ENCODE measurements at regions not wholly inside any gene's neighbourhood (a gene's known extent, or its start where the extent isn't known, plus 50 kb on each side); places are given as distances from the start of the nearest gene placed in this dataset.
"Not testable (repeated sequence)": the region's sequence is repeated elsewhere in the genome, so short reads cannot be mapped to it uniquely, and the experiment has no call there.

DNA sequence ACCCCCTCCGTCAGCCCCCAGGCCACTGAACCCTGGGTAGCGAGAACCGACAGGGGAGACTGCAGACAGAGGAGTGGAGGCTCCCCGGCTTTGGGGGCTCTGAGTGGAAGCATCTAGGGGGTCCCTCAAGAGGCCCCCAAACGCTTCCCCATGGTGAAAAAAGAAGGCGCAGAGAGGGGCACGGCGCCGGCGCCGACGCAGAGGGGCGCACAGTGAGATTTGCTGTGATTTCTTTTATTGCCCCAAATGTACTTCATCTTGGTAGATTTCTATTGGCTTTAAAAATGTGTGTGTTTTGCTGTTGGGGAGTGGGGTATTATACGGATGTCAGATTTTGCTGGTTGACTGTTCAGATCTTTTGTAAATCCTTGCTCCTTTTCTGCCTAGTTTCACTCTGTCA lies 392.9 kb downstream of the GOLGA6L6 start:
- DNase-seq, result not testable (repeated sequence)

DNA sequence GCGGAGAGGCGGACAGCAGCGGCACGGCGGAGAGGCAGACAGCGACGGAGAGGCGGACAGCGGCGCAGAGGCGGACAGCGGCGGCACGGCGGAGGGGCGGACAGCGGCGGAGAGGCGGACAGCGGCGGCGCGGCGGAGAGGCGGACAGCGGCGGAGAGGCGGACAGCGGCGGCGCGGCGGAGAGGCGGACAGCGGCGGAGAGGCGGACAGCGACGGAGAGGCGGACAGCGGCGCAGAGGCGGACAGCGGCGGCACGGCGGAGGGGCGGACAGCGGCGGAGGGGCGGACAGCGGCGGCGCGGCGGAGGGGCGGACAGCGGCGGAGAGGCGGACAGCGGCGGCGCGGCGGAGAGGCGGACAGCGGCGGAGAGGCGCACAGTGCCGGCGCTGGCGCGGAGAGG lies 393.6 kb downstream of the GOLGA6L6 start:
- DNase-seq, result not testable (repeated sequence)

DNA sequence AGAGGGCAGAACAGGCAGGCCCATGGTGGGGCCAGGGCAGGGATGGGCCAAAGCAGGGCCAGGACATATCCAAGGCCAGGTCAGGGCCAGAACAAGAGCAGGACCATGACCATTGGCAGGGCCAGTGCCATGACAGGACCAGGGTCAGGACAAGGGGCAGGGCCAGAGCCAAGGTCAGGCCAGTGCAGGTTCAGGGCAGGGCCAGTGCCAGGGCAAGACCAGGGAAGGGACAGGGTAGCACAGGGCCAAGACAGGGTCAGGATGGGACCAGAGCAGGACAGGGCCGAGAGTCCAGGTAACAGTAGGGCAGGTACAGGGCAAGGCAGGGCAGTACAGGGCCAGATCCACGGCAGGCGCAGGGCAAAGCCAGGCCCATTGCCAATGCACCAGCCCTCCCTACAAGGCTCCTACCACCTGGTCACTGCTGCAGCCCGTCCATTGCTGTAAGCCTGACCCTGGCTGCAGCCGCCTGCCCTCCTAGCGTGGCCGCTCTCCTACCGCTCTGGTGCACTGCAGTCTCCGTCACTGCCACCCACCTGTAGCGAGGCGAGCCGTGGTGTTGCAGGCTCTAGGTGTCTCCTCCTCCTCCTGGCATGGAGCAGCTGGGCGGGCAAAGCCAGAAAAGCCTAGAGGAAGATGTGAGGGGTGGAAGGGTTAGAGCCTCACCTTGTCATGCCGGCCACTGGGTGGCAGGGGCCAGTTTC lies 397.1 kb downstream of the GOLGA6L6 start:
- not testable (repeated sequence) for DNase-seq

- not testable (repeated sequence) for DNase-seq
Observed at GRCh38 chr15:20142906-20143305, 398.7 kb downstream of the GOLGA6L6 start.

DNA sequence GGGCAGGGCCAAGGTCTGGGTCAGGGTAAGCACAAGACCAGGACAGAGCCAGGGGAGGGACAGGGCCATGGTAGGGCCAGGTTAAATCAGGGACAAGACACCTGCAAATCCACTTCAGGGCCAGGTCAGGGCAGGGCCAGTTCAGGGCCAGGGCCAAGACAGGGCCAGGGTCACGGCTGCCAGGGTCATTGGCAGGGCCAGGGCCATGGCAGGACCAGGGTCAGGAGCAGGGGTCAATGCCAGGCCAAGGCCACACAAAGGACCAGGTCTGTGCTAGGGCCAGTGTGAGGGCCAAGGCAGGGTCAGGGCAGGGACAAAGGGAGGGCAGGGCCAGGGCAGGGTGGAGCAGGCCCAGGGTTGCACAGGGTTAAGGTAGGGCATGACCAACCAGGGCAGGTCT lies 399.2 kb downstream of the GOLGA6L6 start:
- DNase-seq, result not testable (repeated sequence)

DNA sequence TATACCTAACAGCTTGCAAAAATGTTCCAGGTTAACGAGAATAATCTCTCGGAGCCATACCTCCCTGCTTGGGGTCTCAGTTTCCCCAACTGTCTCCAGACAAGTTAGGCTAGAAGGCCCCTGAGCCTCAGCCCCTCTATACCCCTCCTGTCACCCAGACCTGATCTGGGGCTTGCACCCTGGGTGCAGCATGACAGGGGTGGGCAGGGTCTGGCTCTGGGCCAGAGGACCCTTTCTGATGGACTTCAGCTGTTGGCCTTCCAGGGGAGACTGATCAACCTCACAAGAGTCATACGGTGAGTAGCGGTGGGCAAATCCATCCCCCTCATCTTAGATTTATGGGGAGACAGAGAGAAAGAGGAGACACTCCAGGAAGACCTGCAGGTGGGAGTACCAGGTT lies 416.9 kb downstream of the GOLGA6L6 start:
- DNase-seq, result not testable (repeated sequence)

DNA sequence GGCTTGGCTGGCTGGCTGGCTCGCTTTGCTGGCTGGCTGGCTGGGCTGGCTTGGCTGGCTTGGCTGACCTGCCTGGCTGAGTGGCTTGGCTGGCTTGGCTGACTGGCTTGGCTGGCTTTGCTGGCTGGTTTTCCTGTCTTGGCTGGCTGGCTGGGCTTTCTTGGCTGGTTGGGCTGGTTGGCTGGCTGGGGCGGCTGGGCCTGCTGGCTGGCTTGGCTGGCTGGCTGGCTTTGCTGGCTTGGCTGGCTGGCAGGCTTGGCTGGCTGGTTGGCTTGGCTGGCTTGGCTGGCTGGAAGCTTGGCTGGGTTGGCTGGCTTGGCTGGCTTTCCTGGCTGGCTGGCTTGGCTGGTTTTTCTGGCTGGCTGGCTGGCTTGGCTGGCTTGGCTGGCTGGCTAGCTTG lies 435.6 kb downstream of the GOLGA6L6 start:
- no peak for DNase-seq

DNA sequence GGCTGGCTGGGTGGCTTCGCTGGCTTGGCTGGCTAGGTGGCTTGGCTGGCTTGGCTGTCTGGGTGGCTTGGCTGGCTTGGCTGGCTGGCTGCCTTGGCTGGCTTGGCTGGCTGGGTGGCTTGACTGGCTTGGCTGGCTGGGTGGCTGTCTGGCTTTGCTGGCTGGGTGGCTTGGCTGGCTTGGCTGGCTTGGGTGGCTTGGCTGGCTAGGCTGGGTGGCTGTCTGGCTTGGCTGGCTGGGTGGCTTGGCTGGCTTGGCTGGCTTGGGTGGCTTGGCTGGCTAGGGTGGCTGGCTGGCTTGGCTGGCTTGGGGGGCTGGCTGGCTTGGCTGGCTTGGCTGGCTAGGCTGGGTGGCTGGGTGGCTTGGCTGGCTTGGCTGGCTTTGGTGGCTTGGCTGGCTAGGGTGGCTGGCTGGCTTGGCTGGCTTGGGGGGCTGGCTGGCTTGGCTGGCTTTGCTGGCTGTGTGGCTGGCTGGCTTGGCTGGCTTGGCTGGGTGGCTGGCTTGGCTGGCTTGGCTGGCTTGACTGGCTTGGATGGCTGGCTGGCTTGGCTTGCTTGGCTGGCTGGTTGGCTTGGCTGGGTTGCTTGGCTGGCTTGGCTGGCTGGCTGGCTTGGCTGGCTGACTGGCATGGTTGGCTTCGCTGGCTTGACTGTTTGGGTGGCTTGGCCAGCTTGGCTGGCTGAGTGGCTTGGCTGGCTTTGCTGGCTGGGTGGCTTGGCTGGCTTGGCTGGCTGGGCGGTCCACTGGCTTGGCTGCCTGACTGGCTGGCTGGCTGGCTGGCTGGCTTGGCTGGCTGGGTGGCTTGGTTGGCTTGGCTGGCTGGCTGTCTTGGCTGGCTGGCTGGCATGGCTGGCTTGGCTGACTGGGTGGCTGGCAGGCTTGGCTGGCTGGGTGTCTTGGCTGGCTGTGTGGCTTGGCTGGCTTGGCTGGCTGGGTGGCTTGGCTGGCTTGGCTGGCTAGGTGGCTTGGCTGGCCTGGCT lies 436.3 kb downstream of the GOLGA6L6 start:
- DNase-seq, result not testable (repeated sequence)

GRCh38 chr15:20104551-20104950 lies 437.0 kb downstream of the GOLGA6L6 start:
- not testable (repeated sequence) for DNase-seq

GRCh38 chr15:20102862-20103261 lies 438.7 kb downstream of the GOLGA6L6 start:
- DNase-seq, result not testable (repeated sequence)

DNA sequence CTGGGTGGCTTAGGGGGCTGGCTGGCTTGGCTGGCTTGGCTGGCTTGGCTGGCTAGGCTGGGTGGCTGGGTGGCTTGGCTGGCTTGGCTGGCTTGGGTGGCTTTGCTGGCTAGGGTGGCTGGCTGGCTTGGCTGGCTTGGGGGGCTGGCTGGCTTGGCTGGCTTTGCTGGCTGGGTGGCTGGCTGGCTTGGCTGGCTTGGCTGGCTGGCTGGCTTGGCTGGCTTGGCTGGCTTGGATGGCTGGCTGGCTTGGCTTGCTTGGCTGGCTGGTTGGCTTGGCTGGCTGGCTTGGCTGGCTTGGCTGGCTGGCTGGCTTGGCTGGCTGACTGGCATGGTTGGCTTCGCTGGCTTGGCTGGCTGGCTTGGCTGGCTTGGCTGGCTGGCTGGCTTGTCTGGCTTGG lies 439.4 kb downstream of the GOLGA6L6 start:
- DNase-seq, result not testable (repeated sequence)

DNA sequence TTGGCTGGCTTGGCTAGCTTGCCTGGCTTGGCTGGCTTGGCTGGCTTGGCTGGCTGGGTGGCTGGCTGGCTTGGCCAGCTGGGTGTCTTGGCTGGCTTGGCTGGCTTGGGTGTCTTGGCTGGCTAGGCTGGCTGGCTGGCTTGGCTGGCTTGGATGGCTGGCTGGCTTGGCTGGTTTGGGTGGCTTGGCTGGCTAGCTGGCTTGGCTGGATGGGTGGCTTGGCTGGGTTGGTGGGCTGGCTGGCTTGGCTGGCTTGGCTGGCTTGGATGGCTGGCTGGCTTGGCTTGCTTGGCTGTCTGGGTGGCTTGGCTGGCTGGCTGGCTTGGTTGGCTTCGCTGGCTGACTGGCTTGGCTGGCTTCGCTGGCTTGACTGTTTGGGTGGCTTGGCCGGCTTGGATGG lies 440.3 kb downstream of the GOLGA6L6 start:
- not testable (repeated sequence) for DNase-seq

DNA sequence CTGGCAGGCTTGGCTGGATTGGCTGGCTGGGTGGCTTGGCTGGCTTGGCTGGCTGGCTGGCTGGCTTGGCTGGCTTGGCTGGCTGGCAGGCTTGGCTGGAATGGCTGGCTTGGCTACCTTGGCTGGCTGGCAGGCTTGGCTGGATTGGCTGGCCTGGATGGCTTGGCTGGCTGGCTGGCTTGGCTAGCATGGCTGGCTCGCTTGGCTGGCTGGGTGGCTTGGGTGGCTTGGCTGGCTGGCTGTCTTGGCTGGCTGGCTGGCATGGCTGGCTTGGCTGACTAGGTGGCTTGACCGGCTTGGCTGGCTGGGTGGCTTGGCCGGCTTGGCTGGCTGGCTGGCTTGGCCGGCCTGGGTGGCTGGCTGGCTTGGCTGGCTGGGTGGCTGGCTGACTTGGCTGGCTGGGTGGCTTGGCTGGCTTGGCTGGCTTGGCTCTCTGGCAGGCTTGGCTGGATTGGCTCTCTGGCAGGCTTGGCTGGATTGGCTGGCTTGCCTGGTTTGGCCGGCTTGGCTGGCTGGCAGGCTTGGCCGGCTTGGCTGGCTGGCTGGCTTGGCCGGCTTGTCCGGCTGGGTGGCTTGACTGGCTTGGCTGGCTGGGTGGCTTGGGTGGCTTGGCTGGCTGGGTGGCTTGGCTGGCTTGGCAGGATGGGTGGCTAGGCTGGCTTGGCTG lies 440.9 kb downstream of the GOLGA6L6 start:
- DNase-seq, result not testable (repeated sequence)

GRCh38 chr15:20095699-20096303 lies 445.8 kb downstream of the GOLGA6L6 start:
- DNase-seq, result not testable (repeated sequence)

- not testable (repeated sequence) for DNase-seq
Observed at GRCh38 chr15:20089541-20089940, 452.1 kb downstream of the GOLGA6L6 start.

- DNase-seq, result not testable (repeated sequence)
Observed at GRCh38 chr15:20084026-20084425, 457.6 kb downstream of the GOLGA6L6 start.

DNA sequence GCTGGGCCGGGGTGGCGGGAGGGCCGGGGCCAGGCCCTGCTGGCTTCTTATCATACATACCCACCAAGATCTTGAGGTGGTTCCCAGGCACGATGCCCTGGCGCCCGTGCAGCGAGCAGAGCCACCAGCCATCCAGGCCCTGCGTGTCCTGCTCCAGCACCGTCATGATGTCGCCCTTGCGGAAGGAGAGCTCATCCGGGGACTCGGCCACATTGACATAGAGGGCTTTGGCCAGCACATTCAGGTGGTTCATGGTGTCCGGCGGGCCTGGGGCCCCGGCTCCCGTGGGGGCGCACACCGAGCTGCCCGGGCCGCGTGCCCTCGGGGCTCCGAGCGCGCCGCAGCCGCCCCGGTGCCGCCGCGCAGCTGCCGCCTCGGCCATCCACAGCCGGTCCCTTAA lies 467.5 kb downstream of the GOLGA6L6 start:
- DNase-seq, result not testable (repeated sequence)

DNA sequence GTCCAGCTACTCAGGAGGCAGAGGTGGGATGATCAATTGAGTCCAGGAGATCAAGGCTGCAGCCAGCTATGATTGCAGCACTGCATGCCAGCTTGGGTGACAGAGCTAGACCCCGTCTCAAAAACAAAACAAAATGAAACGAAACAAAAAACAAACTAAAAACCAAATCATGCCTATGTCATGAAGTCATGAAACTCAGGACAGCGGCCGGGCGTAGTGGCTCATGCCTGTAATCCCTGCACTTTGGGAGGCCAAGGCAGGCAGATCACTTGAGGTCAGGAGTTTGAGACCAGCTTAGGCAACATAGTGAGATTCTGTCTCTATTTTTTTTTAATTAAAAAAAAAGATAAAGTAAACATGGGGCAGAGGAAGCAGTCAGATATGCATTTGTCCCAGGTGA lies 472.6 kb downstream of the GOLGA6L6 start:
- DNase-seq, result not testable (repeated sequence)

DNA sequence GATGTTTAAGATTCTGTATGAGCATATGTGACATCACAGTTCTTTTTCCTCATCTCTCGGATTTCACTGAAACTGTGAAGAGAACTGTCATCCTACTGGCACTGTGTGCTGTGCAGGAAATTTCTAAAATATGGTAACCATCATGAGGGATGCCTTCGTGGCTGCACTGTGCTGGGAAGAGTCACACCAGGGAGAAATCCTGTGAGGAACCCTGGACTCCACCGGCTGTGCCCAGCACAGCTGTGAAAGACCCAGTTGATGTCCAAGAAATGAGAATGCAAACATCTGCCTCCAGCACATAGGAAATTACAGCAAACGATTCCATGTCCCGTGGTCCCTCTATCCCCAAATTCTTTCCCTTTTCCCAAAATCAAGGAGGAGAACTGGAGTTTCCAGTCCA lies 475.4 kb downstream of the GOLGA6L6 start:
- DNase-seq, result not testable (repeated sequence)

- DNase-seq, result not testable (repeated sequence)
Observed at GRCh38 chr15:20065508-20065907, 476.1 kb downstream of the GOLGA6L6 start.

DNA sequence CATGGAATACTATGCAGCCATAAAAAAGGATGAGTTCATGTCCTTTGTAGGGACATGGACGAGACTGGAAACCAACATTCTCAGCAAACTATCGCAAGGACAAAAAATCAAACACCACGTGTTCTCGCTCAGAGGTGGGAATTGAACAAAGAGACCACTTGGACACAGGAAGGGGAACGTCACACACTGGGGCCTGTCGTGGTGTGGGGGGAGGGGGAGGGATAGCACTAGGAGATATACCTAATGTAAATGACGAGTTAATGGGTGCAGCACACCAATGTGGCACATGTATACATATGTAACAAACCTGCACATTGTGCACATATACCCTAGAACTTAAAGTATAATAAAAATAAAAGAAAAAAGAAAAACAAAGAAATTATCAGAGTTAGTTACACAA lies 478.4 kb downstream of the GOLGA6L6 start:
- not testable (repeated sequence) for DNase-seq

- DNase-seq, result not testable (repeated sequence)
Observed at GRCh38 chr15:20060838-20061237, 480.8 kb downstream of the GOLGA6L6 start.

- not testable (repeated sequence) for DNase-seq
Observed at GRCh38 chr15:20056871-20057270, 484.7 kb downstream of the GOLGA6L6 start.
